ENCODE measurements at regions not wholly inside any gene's neighbourhood (a gene's known extent, or its start where the extent isn't known, plus 50 kb on each side); places are given as distances from the start of the nearest gene placed in this dataset.

DNA sequence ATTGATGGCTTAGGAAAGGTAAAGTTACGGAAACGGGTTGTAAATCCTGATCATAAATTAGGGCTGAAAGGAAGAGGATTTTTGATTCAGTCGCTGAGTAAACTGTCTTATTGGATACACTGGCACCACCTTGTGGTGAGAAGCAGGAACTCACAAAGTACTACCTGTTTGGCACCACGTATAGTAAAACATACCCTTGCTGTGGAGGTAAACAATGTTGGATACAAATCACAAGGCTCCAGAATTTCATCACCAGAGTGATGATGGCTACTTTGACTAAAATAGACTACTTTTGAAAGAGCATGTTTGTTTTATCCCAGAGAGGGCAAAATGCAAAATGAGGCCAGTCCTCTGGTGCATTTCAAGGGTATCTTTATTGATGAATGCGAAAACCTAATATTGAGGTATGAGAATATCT is 216.9 kb downstream of the IGSF11 start:
- DNase-seq, result peak; percentile 13

DNA sequence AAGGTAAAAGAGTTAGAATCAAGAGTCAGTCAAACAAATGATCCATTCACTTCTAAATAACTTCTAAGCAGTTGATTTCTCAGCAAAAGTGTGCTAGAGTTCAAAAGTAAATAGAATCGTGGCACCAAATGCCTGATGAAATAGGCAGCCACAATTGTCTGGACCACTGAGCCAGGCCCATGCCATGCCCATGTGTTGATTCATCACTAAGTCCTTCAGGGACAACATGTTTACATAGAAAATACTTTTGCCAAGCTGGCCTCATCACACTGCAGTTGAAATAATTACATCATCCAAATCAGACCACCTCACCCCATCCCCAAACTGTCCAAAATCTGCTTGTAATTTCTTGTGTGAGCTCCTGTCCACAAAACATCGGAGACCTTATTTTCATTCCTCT is 216.3 kb downstream of the IGSF11 start:
- DNase-seq, result no peak

DNA sequence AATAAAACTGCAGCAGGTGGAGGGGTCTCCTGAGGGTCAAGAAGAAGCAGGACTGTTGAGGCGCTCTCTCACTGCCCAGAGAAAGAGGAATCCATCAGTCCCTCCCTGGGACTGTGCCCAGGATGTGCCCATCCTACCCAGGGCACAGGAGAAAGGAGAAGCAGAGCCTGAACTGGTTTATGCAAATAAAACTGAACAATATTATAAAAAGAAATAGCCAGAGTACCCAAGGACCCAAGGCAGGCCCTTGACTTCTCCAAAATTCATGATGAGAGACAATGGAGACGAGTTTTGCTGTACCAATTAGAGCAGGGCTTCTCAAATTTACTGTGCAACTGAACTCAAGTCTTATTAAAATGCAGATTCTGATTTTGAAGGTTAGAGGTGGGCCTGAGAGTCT is 211.0 kb downstream of the IGSF11 start:
- no peak for DNase-seq

DNA sequence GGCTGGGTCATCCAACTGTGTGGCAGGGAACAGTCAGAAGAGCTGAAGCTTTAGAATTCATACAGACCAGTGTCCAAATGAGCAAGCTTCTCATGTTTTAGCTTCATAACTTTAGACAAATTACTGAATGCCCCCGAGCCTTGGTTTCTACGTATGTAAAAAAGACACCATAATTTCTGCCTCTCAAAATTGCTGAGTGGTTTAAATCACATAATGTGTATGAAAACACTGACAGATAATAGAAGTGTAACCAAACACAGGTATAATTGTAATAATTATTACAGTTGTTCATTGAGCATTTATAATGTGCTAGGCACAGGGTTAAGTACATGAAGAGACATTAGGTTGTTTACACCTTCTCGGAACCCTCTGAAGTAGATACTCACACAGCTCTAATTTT is 207.2 kb downstream of the IGSF11 start:
- no peak for DNase-seq

DNA sequence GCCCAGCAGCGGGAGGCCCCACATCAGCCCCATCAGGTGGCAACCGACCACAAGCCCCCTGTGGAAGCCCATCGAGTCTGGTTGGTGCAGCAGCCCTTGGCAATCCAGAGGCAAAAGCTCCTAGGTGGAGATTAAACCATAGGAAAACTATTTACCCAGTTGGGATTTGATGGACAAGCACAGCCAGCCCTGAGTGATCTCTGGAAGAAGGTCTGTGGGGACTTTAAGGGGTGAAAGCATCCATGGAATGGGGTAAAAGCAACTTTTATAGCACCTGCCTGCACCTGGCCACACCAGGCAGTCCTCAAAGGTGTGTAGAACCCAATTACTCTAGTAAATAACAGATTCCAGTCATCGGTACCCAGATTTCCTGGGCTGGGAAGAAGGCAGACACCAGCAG is 206.3 kb downstream of the IGSF11 start:
- DNase-seq, result no peak

DNA sequence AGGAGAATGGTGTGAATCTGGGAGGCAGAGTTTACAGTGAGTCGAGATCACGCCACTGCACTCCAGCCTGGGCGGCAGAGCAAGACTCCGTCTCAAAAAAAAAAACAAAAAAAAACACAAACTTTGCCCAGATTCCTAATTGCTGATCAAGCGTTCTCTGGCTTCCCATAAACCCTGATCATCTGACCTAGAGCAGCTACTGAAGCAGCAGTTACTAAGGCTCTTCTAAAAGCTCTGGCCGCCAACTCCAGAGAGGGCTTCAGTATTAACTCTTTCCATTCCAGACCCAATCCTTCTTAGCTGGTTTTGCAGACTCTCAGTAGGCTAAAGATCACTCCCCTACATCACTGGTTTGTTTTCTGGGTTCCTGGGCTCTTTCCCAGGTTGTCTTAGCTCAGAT is 201.6 kb downstream of the IGSF11 start:
- DNase-seq, result no peak

DNA sequence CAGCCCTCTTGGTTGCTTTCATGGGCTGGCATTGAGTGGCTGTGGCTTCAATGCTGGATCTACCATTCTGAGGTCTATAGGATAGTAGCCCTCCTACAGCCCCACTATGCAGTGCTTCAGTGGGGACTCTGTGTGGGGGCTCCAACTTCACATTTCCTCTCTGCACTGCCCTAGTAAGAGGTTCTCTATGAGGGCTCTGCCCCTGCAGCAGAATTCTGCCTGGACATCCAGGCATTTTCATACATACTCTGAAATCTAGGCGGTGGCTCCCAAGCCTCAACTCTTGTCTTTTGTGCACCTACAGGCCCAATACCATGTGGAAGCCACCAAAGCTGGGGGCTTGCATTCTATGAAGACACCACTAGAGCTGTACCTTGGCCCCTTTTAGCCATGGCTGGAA is 195.8 kb downstream of the IGSF11 start:
- DNase-seq, result no peak

DNA sequence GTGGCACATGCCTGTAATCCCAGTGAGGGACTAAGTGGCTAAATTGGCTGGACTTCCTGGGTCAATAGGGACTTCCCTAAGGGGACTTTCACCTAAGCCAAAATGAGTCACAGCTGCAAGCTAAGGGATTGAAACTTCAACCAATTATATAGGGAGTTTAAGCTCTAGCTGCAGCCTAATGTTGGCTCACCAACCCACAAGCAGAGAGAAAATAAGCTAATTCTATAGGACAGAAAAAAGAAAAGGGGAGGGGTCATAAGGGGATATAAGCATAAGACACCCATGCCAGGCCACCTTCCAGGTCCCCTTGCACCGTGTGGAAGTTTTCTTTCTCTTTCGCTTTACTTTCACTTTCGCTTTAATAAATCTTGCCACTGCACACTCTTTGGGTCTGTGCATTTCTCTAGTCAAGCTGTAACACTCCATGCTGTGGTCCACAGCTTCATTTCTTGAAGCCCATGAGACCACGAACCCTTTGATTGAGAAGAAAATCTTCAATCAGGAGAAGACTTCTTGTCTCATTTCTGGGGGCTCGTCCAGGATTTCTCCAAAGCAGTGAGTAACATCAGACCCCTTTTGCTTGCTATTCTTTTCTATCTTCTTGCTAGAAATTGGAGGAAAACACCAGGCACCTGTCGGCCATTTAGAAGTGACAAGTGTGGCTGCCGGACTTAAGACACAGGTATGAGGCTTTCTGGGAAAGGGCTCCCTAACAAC is 192.3 kb downstream of the IGSF11 start:
- DNase-seq, result no peak

DNA sequence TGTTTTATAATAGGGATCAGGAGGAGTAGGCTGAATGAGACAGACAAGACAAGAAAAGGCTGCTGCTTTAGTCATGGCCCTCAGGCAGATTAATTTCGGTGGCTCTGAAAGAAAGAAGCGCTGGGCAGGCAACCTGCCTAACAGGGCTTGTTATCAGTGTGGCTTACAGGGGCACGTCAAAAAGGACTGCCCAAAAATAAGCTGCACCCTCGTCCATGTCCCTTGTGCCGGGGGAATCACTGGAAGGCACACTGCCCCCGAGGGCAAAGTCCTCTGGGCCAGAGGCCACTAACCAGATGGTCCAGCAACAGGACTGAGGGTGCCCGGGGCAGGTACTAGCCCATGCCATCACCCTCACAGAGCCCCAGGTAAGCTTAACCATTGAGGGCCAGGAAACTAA is 188.5 kb downstream of the IGSF11 start:
- DNase-seq, result no peak
